ENCODE measurements at regions not wholly inside any gene's neighbourhood (a gene's known extent, or its start where the extent isn't known, plus 50 kb on each side); places are given as distances from the start of the nearest gene placed in this dataset.

DNA sequence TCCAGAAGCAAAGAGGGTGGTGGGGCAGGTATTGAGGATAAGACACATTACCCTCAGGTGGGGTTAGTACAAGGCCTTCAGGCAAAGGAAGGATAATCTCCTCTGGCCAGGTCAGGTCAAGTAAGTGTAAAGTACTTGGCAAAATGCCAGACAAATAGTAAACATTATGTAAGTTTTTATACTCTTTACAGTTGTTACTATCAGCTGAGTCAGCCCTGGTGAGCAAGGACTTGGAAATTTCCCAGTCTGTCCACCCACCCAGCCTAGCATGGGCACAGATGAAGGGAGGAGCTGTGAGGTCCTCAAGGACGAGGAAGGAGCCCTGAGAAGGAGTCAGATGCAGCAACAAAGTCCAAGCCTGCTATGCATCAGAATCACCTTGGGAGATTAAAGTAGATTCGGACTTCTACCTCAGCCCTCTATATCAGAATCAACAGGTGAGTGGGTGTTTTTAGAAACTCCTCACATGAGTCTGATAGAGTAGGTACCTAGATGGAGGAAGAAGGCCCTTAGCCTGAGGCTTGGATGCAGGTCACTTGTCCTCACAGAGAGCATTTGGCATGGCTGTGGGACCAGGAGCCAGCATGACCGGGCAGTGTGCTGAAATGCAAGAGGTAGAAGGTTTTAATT is 50.2 kb upstream of the BARX1 start:
- Mint-ChIP-seq H3K9me3 (no peaks in the 10 kb centered on the region), H3K27ac (no peak overlapping the region), H3K27me3 (peaks cover 24 to 55% of the 10 kb centered on the region in 2 donors), H3K4me1 (no peaks in the 10 kb centered on the region), H3K36me3 (no peaks in the 10 kb centered on the region), H3K4me3 (no peak overlapping the region)
- no peak for ATAC-seq (replicated peaks)
- no peak for DNase-seq
